Activated naive CD8-positive, alpha-beta T cell treated with anti-CD3 and anti-CD28 coated beads for 36 hours (primary cell): ENCODE measurements at regions not wholly inside any gene's neighbourhood (a gene's known extent, or its start where the extent isn't known, plus 50 kb on each side); places are given as distances from the start of the nearest gene placed in this dataset.

Source experiments
- DNase-seq: peaks from one replicate; pipeline ENCODE4 v3.0.0; 2021
- H3K27ac Mint-ChIP-seq: one replicate; pipeline ENCODE4 v1.8.0; 2022; ENCODE audit warnings: mild to moderate bottlenecking, moderate library complexity, mixed read lengths
- H3K27me3 Mint-ChIP-seq: one replicate; pipeline ENCODE4 v1.8.0; 2022; ENCODE audit warnings: mild to moderate bottlenecking, mixed read lengths
- H3K36me3 Mint-ChIP-seq: one replicate; pipeline ENCODE4 v1.8.0; 2021; ENCODE audit warnings: mild to moderate bottlenecking, mixed read lengths
- H3K4me1 Mint-ChIP-seq: one replicate; pipeline ENCODE4 v1.8.0; 2021; ENCODE audit warnings: mixed read lengths
- H3K4me3 Mint-ChIP-seq: one replicate; pipeline ENCODE4 v1.8.0; 2022; ENCODE audit warnings: mild to moderate bottlenecking, moderate library complexity, mixed read lengths
- H3K9me3 Mint-ChIP-seq: one replicate; pipeline ENCODE4 v1.8.0; 2022; ENCODE audit warnings: mixed read lengths

- peaks cover 5% of the 10 kb centered on the region for H3K27me3 Mint-ChIP-seq
- no peaks in the 10 kb centered on the region for H3K36me3 Mint-ChIP-seq
- no peaks in the 10 kb centered on the region for H3K9me3 Mint-ChIP-seq
- H3K4me3 Mint-ChIP-seq: no peak overlapping the region
- H3K27ac Mint-ChIP-seq: no peak overlapping the region
- no peaks in the 10 kb centered on the region for H3K4me1 Mint-ChIP-seq
- DNase-seq: no peak
Measured at GRCh38 chr10:61356354-61356753, 96.8 kb downstream of the TMEM26 start.

GRCh38 chr10:61355211-61355610 is 98.0 kb downstream of the TMEM26 start:
- no peaks in the 10 kb centered on the region for H3K36me3 Mint-ChIP-seq
- H3K9me3 Mint-ChIP-seq: no peaks in the 10 kb centered on the region
- no peak for DNase-seq
- no peak overlapping the region for H3K27ac Mint-ChIP-seq
- H3K4me3 Mint-ChIP-seq: no peak overlapping the region
- no peaks in the 10 kb centered on the region for H3K4me1 Mint-ChIP-seq
- H3K27me3 Mint-ChIP-seq: peaks cover 5% of the 10 kb centered on the region

- no peak for DNase-seq
- no peaks in the 10 kb centered on the region for H3K36me3 Mint-ChIP-seq
- H3K9me3 Mint-ChIP-seq: no peaks in the 10 kb centered on the region
- H3K4me3 Mint-ChIP-seq: no peak overlapping the region
- H3K27me3 Mint-ChIP-seq: peaks cover 5% of the 10 kb centered on the region
- H3K4me1 Mint-ChIP-seq: no peaks in the 10 kb centered on the region
- H3K27ac Mint-ChIP-seq: no peak overlapping the region
Measured at GRCh38 chr10:61354401-61354975, 98.7 kb downstream of the TMEM26 start.

- DNase-seq: no peak
- Mint-ChIP-seq H3K27ac (no peak overlapping the region), H3K9me3 (no peaks in the 10 kb centered on the region), H3K4me1 (no peaks in the 10 kb centered on the region), H3K36me3 (no peaks in the 10 kb centered on the region), H3K27me3 (peaks cover 5% of the 10 kb centered on the region), H3K4me3 (no peak overlapping the region)
Measured at GRCh38 chr10:61350794-61351193, 102.4 kb downstream of the TMEM26 start.

GRCh38 chr10:61350068-61350467 is 103.1 kb downstream of the TMEM26 start:
- H3K4me1 Mint-ChIP-seq: no peaks in the 10 kb centered on the region
- DNase-seq: no peak
- no peaks in the 10 kb centered on the region for H3K9me3 Mint-ChIP-seq
- no peak overlapping the region for H3K27ac Mint-ChIP-seq
- peaks cover 5% of the 10 kb centered on the region for H3K27me3 Mint-ChIP-seq
- no peak overlapping the region for H3K4me3 Mint-ChIP-seq
- no peaks in the 10 kb centered on the region for H3K36me3 Mint-ChIP-seq

- Mint-ChIP-seq H3K4me3 (no peak overlapping the region), H3K4me1 (peaks cover 8% of the 10 kb centered on the region), H3K36me3 (no peaks in the 10 kb centered on the region), H3K27me3 (peaks cover 3% of the 10 kb centered on the region), H3K27ac (no peak overlapping the region), H3K9me3 (no peaks in the 10 kb centered on the region)
- no peak for DNase-seq
Measured at GRCh38 chr10:61346796-61347413, 106.3 kb downstream of the TMEM26 start.

- no peak for DNase-seq
- Mint-ChIP-seq H3K36me3 (no peaks in the 10 kb centered on the region), H3K4me1 (peaks cover 8% of the 10 kb centered on the region)
Measured at GRCh38 chr10:61343796-61344195, 109.4 kb downstream of the TMEM26 start.

GRCh38 chr10:61342858-61343572 is 110.2 kb downstream of the TMEM26 start:
- H3K4me1 Mint-ChIP-seq: peaks cover 8% of the 10 kb centered on the region
- no peaks in the 10 kb centered on the region for H3K27me3 Mint-ChIP-seq
- H3K27ac Mint-ChIP-seq: no peak overlapping the region
- no peak overlapping the region for H3K4me3 Mint-ChIP-seq
- no peak for DNase-seq
- H3K9me3 Mint-ChIP-seq: no peaks in the 10 kb centered on the region
- no peaks in the 10 kb centered on the region for H3K36me3 Mint-ChIP-seq

More at GRCh38 chr10:61343796-61344195, 109.4 kb downstream of the TMEM26 start:
- no peak overlapping the region for H3K4me3 Mint-ChIP-seq
- H3K9me3 Mint-ChIP-seq: no peaks in the 10 kb centered on the region
- no peaks in the 10 kb centered on the region for H3K27me3 Mint-ChIP-seq
- H3K27ac Mint-ChIP-seq: no peak overlapping the region

- H3K27ac Mint-ChIP-seq: no peak overlapping the region
- no peaks in the 10 kb centered on the region for H3K27me3 Mint-ChIP-seq
Measured at GRCh38 chr10:61341008-61341407, 112.2 kb downstream of the TMEM26 start.

GRCh38 chr10:61338146-61338545 is 115.0 kb downstream of the TMEM26 start:
- no peaks in the 10 kb centered on the region for H3K36me3 Mint-ChIP-seq
- no peaks in the 10 kb centered on the region for H3K27me3 Mint-ChIP-seq

More at GRCh38 chr10:61341008-61341407, 112.2 kb downstream of the TMEM26 start:
- peaks cover 8% of the 10 kb centered on the region for H3K4me1 Mint-ChIP-seq
- H3K4me3 Mint-ChIP-seq: no peak overlapping the region
- H3K36me3 Mint-ChIP-seq: no peaks in the 10 kb centered on the region
- no peaks in the 10 kb centered on the region for H3K9me3 Mint-ChIP-seq
- no peak for DNase-seq

GRCh38 chr10:61337741-61338140 is 115.4 kb downstream of the TMEM26 start:
- Mint-ChIP-seq H3K27ac (no peak overlapping the region), H3K4me1 (peaks cover 4% of the 10 kb centered on the region), H3K36me3 (no peaks in the 10 kb centered on the region), H3K4me3 (no peak overlapping the region), H3K27me3 (no peaks in the 10 kb centered on the region), H3K9me3 (peaks cover 3% of the 10 kb centered on the region)
- DNase-seq: no peak

More at GRCh38 chr10:61338146-61338545, 115.0 kb downstream of the TMEM26 start:
- Mint-ChIP-seq H3K4me1 (peaks cover 8% of the 10 kb centered on the region), H3K27ac (no peak overlapping the region), H3K4me3 (no peak overlapping the region), H3K9me3 (peaks cover 3% of the 10 kb centered on the region)
- DNase-seq: no peak

- Mint-ChIP-seq H3K4me3 (no peak overlapping the region), H3K36me3 (no peaks in the 10 kb centered on the region), H3K27ac (no peak overlapping the region), H3K27me3 (no peaks in the 10 kb centered on the region), H3K9me3 (peaks cover 3% of the 10 kb centered on the region), H3K4me1 (no peaks in the 10 kb centered on the region)
- no peak for DNase-seq
Measured at GRCh38 chr10:61336831-61337230, 116.3 kb downstream of the TMEM26 start.

GRCh38 chr10:61335359-61335758 is 117.8 kb downstream of the TMEM26 start:
- peaks cover 3% of the 10 kb centered on the region for H3K27me3 Mint-ChIP-seq
- H3K36me3 Mint-ChIP-seq: no peaks in the 10 kb centered on the region
- H3K9me3 Mint-ChIP-seq: peaks cover 3% of the 10 kb centered on the region
- no peak overlapping the region for H3K27ac Mint-ChIP-seq
- no peak overlapping the region for H3K4me3 Mint-ChIP-seq
- no peak for DNase-seq
- no peaks in the 10 kb centered on the region for H3K4me1 Mint-ChIP-seq

GRCh38 chr10:61332581-61332980 is 120.6 kb downstream of the TMEM26 start:
- peaks cover 11% of the 10 kb centered on the region for H3K9me3 Mint-ChIP-seq
- H3K27ac Mint-ChIP-seq: no peak overlapping the region
- H3K4me3 Mint-ChIP-seq: no peak overlapping the region
- H3K4me1 Mint-ChIP-seq: no peaks in the 10 kb centered on the region
- no peaks in the 10 kb centered on the region for H3K36me3 Mint-ChIP-seq
- DNase-seq: no peak
- H3K27me3 Mint-ChIP-seq: peaks cover 3% of the 10 kb centered on the region

- H3K27ac Mint-ChIP-seq: no peak overlapping the region
- H3K36me3 Mint-ChIP-seq: no peaks in the 10 kb centered on the region
- no peaks in the 10 kb centered on the region for H3K4me1 Mint-ChIP-seq
Measured at GRCh38 chr10:61330669-61331068, 122.5 kb downstream of the TMEM26 start.

GRCh38 chr10:61329854-61330253 is 123.3 kb downstream of the TMEM26 start:
- Mint-ChIP-seq H3K4me3 (no peak overlapping the region), H3K4me1 (no peaks in the 10 kb centered on the region), H3K36me3 (no peaks in the 10 kb centered on the region), H3K27me3 (peaks cover 9% of the 10 kb centered on the region), H3K27ac (no peak overlapping the region), H3K9me3 (peaks cover 8% of the 10 kb centered on the region)
- DNase-seq: no peak

More at GRCh38 chr10:61330669-61331068, 122.5 kb downstream of the TMEM26 start:
- Mint-ChIP-seq H3K9me3 (peaks cover 11% of the 10 kb centered on the region), H3K4me3 (no peak overlapping the region), H3K27me3 (peaks cover 3% of the 10 kb centered on the region)
- DNase-seq: no peak
